ENCODE measurements at regions not wholly inside any gene's neighbourhood (a gene's known extent, or its start where the extent isn't known, plus 50 kb on each side); places are given as distances from the start of the nearest gene placed in this dataset.

DNA sequence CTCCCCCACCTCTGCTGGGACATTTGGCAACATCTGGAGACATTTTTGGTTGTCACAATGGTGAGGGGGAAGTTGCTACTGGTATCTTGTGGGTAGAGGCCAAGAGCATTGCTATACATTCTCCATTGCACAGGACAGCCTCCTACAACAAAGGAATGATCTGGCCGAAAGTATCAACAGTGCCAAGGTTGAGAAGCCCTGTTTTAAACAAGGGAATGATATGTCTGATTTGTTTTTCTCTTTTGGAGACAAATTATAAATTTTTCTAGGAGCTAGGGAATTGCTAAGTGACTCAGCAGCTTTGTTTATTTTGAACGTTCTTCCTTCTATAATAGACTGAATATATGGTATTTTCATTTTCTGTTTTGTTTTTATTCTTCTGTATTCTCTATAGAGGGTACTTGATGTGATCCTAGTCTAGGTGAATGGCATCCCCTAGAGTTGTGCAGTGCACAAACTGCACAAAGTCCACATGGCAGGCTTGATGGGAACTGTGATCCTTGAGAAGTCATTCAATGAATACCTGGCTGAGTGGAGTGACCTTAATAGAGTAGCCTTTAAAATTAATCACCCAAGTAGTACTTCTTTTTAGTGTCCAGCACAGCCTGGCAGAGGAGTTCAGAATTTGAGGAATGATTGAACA, 288.6 kb upstream of the USP24 start:
- Histone ChIP-seq H3K27me3 (no peaks in the 10 kb centered on the region), H3K4me1 (ENCODE audit: insufficient read depth) (peaks cover 7% of the 10 kb centered on the region), H3K4me3 (no peak overlapping the region), H3K27ac (no peak overlapping the region), H3K36me3 (no peaks in the 10 kb centered on the region), H3K9me3 (no peaks in the 10 kb centered on the region)
- intact Hi-C loops (cut with DNase I): no loop called here
- 14 to 22% (median 16%) methylated on average over 2 of the region's 2 CpGs for WGBS, 3 donors
- no peak for TF ChIP-seq CTCF (IDR thresholded peaks at IDR 0.05)
- TF ChIP-seq EP300 (IDR thresholded peaks at IDR 0.05): no peak
- no peak for TF ChIP-seq POLR2A (IDR thresholded peaks at IDR 0.05)
- no peak for DNase-seq

DNA sequence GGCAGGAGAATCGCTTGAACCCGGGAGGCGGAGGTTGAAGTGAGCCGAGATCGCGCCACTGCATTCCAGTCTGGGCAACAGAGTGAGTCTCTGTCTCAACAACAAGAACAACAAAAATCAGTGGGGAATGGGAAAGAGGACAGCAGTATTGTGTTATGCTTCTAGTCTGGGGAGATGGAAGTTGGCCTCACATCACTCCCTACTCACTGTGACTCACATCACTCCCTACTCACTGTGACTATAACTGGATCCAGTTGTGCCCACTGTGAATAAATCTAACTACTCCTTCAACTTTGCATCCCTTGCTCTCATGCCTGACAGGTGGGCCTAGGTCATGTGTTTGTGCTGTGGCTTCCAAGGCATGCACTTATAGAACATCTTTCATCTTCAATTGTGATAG, 285.4 kb upstream of the USP24 start:
- Histone ChIP-seq H3K4me1 (ENCODE audit: insufficient read depth) (peaks cover 5% of the 10 kb centered on the region), H3K27ac (no peak overlapping the region), H3K36me3 (no peaks in the 10 kb centered on the region), H3K9me3 (no peaks in the 10 kb centered on the region), H3K4me3 (no peak overlapping the region), H3K27me3 (no peaks in the 10 kb centered on the region)
- WGBS, 3 donors: 98 to 99% (median 99%) methylated on average over 6 of the region's 6 CpGs
- TF ChIP-seq EP300 (IDR thresholded peaks at IDR 0.05) (no peak), POLR2A (IDR thresholded peaks at IDR 0.05) (no peak), CTCF (IDR thresholded peaks at IDR 0.05) (no peak)
- intact Hi-C loops (cut with DNase I): no loop called here
- DNase-seq: no peak

DNA sequence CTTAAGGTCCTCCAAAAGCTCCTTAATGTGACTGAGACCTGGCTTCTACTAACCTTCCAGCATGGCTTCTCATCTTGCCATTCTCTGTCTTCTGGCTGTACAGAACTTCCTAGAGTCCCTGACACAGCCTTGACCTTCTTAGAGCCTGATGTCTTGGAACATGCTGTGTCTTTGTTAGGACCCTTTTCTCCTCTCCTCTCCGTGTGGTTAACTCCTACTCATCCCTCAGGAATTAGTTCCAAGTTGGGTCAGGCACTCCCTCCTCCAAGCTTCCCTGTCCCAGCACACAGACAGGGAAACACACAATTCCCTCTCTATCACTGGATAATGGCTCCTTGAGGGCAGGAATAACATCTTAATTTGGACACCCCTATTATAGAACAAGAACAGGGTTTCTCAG, 275.4 kb upstream of the USP24 start:
- Histone ChIP-seq H3K4me1 (ENCODE audit: insufficient read depth) (no peaks in the 10 kb centered on the region), H3K27me3 (no peaks in the 10 kb centered on the region), H3K36me3 (no peaks in the 10 kb centered on the region), H3K4me3 (no peak overlapping the region), H3K27ac (no peak overlapping the region), H3K9me3 (no peaks in the 10 kb centered on the region)
- no peak for DNase-seq
- TF ChIP-seq EP300 (IDR thresholded peaks at IDR 0.05) (no peak), CTCF (IDR thresholded peaks at IDR 0.05) (no peak), POLR2A (IDR thresholded peaks at IDR 0.05) (no peak)
- intact Hi-C loops (cut with DNase I): no loop called here
- 14% methylated on average over 1 of the region's 1 CpG for WGBS, 3 donors

GRCh38 chr1:55484173-55484572, 269.0 kb upstream of the USP24 start:
- intact Hi-C loops (cut with DNase I): no loop called here
- TF ChIP-seq EP300 (IDR thresholded peaks at IDR 0.05) (no peak), CTCF (IDR thresholded peaks at IDR 0.05) (no peak), POLR2A (IDR thresholded peaks at IDR 0.05) (no peak)
- WGBS, 3 donors: 88 to 100% (median 97%) methylated on average over 1 of the region's 1 CpG

More at GRCh38 chr1:55484173-55484572, 269.0 kb upstream of the USP24 start:
- no peaks in the 10 kb centered on the region for H3K36me3 ChIP-seq
- H3K4me3 ChIP-seq: no peak overlapping the region
- no peak overlapping the region for H3K27ac ChIP-seq
- no peaks in the 10 kb centered on the region for H3K27me3 ChIP-seq
- no peaks in the 10 kb centered on the region for H3K4me1 ChIP-seq (ENCODE audit: insufficient read depth)
- DNase-seq: no peak
- no peaks in the 10 kb centered on the region for H3K9me3 ChIP-seq

Measured in ovary (tissue), 7 donors.